ENCODE measurements at regions not wholly inside any gene's neighbourhood (a gene's known extent, or its start where the extent isn't known, plus 50 kb on each side); places are given as distances from the start of the nearest gene placed in this dataset.

DNA sequence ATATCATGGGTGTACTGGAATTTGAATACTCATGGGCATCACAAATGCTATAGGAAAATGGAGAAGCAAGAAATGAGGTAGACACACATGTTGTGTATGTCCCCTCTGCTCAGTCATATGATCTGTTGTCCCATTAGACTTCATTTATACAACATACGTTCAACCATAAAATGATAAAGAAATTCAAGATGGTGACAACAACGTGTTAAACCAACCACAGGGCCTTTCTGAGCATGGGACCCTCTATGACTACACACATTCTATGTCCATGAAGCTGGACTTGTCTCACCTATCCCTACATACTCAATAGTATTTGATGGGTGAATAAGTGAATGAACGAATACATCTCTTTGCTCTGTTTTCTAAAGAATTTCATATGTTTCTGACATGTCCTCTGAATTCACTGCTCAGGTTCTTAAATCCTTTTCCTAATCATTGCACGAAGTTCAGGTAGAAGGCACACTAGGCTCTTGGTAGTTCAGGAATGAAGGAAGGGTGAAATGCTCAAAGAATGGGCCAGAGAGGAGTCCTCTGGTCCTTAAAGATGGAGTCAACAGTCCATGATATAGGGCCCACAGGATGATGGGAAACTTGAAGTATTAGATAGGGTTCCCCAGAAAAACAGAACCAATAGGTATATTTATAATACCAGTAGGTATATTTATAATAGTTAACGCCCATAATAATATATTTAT lies 105.7 kb upstream of the PPM1H start:
- TF ChIP-seq POLR2A (IDR thresholded peaks at IDR 0.05) = no peak
- TF ChIP-seq, protein P1, sequence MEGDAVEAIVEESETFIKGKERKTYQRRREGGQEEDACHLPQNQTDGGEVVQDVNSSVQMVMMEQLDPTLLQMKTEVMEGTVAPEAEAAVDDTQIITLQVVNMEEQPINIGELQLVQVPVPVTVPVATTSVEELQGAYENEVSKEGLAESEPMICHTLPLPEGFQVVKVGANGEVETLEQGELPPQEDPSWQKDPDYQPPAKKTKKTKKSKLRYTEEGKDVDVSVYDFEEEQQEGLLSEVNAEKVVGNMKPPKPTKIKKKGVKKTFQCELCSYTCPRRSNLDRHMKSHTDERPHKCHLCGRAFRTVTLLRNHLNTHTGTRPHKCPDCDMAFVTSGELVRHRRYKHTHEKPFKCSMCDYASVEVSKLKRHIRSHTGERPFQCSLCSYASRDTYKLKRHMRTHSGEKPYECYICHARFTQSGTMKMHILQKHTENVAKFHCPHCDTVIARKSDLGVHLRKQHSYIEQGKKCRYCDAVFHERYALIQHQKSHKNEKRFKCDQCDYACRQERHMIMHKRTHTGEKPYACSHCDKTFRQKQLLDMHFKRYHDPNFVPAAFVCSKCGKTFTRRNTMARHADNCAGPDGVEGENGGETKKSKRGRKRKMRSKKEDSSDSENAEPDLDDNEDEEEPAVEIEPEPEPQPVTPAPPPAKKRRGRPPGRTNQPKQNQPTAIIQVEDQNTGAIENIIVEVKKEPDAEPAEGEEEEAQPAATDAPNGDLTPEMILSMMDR (IDR thresholded peaks at IDR 0.05) = no peak
- intact Hi-C loops (cut with DNase I) = no loop called here
- H3K27ac ChIP-seq = no peak overlapping the region
- 69 to 88% (median 80%) methylated on average over 5 of the region's 5 CpGs for WGBS, 4 donors
- H3K27me3 ChIP-seq = no peaks in the 10 kb centered on the region
- no peaks in the 10 kb centered on the region for H3K36me3 ChIP-seq (replicated peaks in 1 of 2)
- H3K4me1 ChIP-seq (replicated peaks in 1 of 2) = no peaks in the 10 kb centered on the region
- H3K4me3 ChIP-seq = no peak overlapping the region
- no peak for DNase-seq
- no peaks in the 10 kb centered on the region for H3K9me3 ChIP-seq (replicated peaks in 1 of 3)

- Histone ChIP-seq H3K4me1 (replicated peaks in 1 of 2) (no peaks in the 10 kb centered on the region), H3K4me3 (no peak overlapping the region), H3K36me3 (replicated peaks in 1 of 2) (no peaks in the 10 kb centered on the region), H3K27ac (no peak overlapping the region), H3K27me3 (no peaks in the 10 kb centered on the region), H3K9me3 (replicated peaks in 1 of 3) (no peaks in the 10 kb centered on the region)
- intact Hi-C loops (cut with DNase I) = no loop called here
- TF ChIP-seq, protein P1 (IDR thresholded peaks at IDR 0.05) = no peak
- no peak for TF ChIP-seq POLR2A (IDR thresholded peaks at IDR 0.05)
- WGBS, 4 donors = 84 to 93% (median 87%) methylated on average over 3 of the region's 3 CpGs
- no peak for DNase-seq
Measured at GRCh38 chr12:63038713-63039100, 103.8 kb upstream of the PPM1H start.

DNA sequence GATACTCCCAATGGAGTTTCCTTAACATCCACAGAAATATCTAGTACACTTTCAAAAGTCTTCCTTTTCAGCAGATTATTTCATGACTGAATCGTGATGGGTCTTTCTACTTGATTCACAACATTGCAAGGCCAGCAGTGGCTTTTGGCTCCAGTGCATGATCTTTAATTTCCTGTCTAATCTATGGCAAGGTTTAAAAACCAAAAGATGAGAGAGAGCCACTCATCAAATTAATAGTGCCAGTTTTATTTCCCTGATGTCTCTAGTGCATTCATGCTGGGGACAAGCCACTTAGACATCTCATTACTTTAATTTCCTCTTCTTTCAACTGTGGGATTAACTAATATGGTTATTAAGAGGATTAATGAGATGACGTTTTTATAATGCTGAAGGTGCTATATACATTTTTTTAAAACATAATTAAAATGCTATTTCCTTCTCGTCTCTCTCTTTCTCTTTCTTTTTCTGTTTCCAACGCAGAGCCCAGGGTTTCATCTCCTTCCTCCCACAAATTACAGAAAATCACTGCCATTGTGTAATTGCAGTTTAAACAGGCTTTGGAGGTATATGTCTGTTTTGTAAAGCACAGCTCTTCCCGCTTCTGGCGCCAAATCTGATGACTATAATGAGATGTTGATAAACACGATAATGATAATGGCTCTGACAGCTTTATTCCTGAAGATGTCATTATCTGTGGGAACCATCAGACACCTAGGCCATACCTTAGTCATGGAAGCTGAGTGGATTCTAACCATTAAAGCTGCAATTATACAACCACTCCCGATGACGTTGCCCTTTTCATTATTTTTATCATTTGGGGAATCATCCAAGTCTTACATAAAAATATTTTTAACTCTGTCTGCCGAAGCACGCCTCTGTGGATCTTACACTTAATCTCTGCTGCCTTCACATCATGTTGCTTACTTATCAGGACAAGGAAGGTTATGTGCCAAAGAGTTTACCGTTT lies 103.1 kb upstream of the PPM1H start:
- H3K4me1 ChIP-seq (replicated peaks in 1 of 2) = no peaks in the 10 kb centered on the region
- no peak overlapping the region for H3K4me3 ChIP-seq
- no peak for DNase-seq
- no peaks in the 10 kb centered on the region for H3K27me3 ChIP-seq
- intact Hi-C loops (cut with DNase I) = no loop called here
- TF ChIP-seq, protein P1 (IDR thresholded peaks at IDR 0.05) = no peak
- TF ChIP-seq POLR2A (IDR thresholded peaks at IDR 0.05) = no peak
- H3K9me3 ChIP-seq (replicated peaks in 1 of 3) = no peaks in the 10 kb centered on the region
- no peak overlapping the region for H3K27ac ChIP-seq
- no peaks in the 10 kb centered on the region for H3K36me3 ChIP-seq (replicated peaks in 1 of 2)
- WGBS, 4 donors = 59 to 73% (median 66%) methylated on average over 12 of the region's 12 CpGs

DNA sequence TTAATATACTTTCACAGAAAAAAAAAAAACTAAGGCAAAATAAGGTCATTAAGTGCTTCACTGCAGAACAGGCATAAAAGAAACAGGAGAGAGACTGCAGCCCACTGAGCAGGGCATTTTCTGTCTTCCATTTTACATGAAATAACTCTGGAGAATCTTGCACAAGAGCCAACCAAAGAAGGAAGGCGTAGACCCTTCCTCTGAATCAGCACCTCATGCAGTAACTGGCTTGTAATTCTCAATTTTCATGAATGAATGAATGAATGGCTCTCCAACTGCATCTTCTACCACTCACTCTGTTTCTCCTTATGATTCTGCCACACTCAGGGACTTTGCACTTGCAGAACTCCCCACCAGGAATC lies 102.0 kb upstream of the PPM1H start:
- intact Hi-C loops (cut with DNase I) = no loop called here
- Histone ChIP-seq H3K4me1 (replicated peaks in 1 of 2) (no peaks in the 10 kb centered on the region), H3K9me3 (replicated peaks in 1 of 3) (no peaks in the 10 kb centered on the region), H3K27me3 (no peaks in the 10 kb centered on the region), H3K4me3 (no peak overlapping the region), H3K36me3 (replicated peaks in 1 of 2) (no peaks in the 10 kb centered on the region), H3K27ac (no peak overlapping the region)
- TF ChIP-seq POLR2A (IDR thresholded peaks at IDR 0.05) = no peak
- TF ChIP-seq, protein P1 (IDR thresholded peaks at IDR 0.05) = no peak
- DNase-seq = no peak
- 63 to 78% (median 70%) methylated on average over 1 of the region's 1 CpG for WGBS, 4 donors

Data from adrenal gland (tissue), 9 donors.